GM23338 (cell line): ENCODE measurements at regions not wholly inside any gene's neighbourhood (a gene's known extent, or its start where the extent isn't known, plus 50 kb on each side); places are given as distances from the start of the nearest gene placed in this dataset.

Experiments
- ATAC-seq: fragments of 200-7000 bp; cut with Tn5 transposase; 3 replicates; pipeline ENCODE4 v1.9.1; 2020
- DNase-seq: peaks from one replicate; pipeline ENCODE4 v3.0.0-alpha.2; 2015; ENCODE audit warnings: low spot score
- H2AFZ ChIP-seq: fragments of 200-600 bp; sonication (generic); 2 replicates; pipeline ENCODE4 v1.8.0; 2016; ENCODE audit warnings: antibody characterized with exemption, mild to moderate bottlenecking, moderate library complexity
- H3F3A ChIP-seq: fragments of 200-600 bp; sonication (generic); replicated peaks from 2 replicates; pipeline ENCODE4 v1.8.0; 2017; ENCODE audit warnings: antibody characterized with exemption, mixed run types, low read depth
- H3K27ac ChIP-seq: fragments of 200-600 bp; sonication (generic); 2 replicates; pipeline ENCODE4 v1.6.1; 2016; ENCODE audit warnings: low read depth
- H3K27me3 ChIP-seq: fragments of 200-600 bp; sonication (generic); 2 replicates; pipeline ENCODE4 v1.8.0; 2016; ENCODE audit warnings: mild to moderate bottlenecking, mixed run types, moderate library complexity; ENCODE audit not compliant: insufficient read depth
- H3K36me3 ChIP-seq: fragments of 200-600 bp; sonication (generic); 2 replicates; pipeline ENCODE4 v1.8.0; 2016; ENCODE audit warnings: mild to moderate bottlenecking; ENCODE audit not compliant: insufficient read depth
- H3K4me1 ChIP-seq: fragments of 200-600 bp; sonication (generic); 2 replicates; pipeline ENCODE4 v1.8.0; 2016; ENCODE audit warnings: mild to moderate bottlenecking, moderate library complexity; ENCODE audit not compliant: insufficient read depth
- H3K4me2 ChIP-seq: fragments of 200-600 bp; sonication (generic); 2 replicates; pipeline ENCODE4 v1.7.1; 2017; ENCODE audit warnings: mixed run types
- H3K4me3 ChIP-seq: fragments of 200-600 bp; sonication (generic); 2 replicates; pipeline ENCODE4 v1.6.1; 2016; ENCODE audit warnings: mixed run types
- H3K79me2 ChIP-seq: fragments of 200-600 bp; sonication (generic); replicated peaks from 2 replicates; pipeline ENCODE4 v1.8.0; 2017; ENCODE audit warnings: mild to moderate bottlenecking; ENCODE audit not compliant: insufficient read depth
- H3K9me2 ChIP-seq: fragments of 200-600 bp; sonication (generic); 2 replicates; pipeline ENCODE4 v1.8.0; 2017; ENCODE audit not compliant: insufficient read depth
- H4K20me1 ChIP-seq: fragments of 200-600 bp; sonication (generic); replicated peaks from 2 replicates; pipeline ENCODE4 v1.8.0; 2017; ENCODE audit warnings: mild to moderate bottlenecking; ENCODE audit not compliant: insufficient read depth
- H3K27ac Mint-ChIP-seq: 2 replicates; pipeline ENCODE4 v1.8.0; 2020; ENCODE audit warnings: inconsistent platforms, mild to moderate bottlenecking, moderate library complexity, mixed read lengths
- H3K27me3 Mint-ChIP-seq: 3 replicates; pipeline ENCODE4 v1.8.0; 2022; ENCODE audit warnings: low read depth, mild to moderate bottlenecking, moderate library complexity, mixed read lengths, inconsistent platforms; ENCODE audit not compliant: insufficient read depth, poor library complexity
- H3K36me3 Mint-ChIP-seq: 3 replicates; pipeline ENCODE4 v1.8.0; 2021; ENCODE audit warnings: low read depth, mild to moderate bottlenecking, inconsistent platforms, moderate library complexity, mixed read lengths
- H3K4me1 Mint-ChIP-seq: 3 replicates; pipeline ENCODE4 v1.8.0; 2020; ENCODE audit warnings: mild to moderate bottlenecking, inconsistent platforms, mixed read lengths
- H3K4me3 Mint-ChIP-seq: 3 replicates; pipeline ENCODE4 v1.8.0; 2021; ENCODE audit warnings: moderate library complexity, mild to moderate bottlenecking, inconsistent platforms, mixed read lengths
- H3K9me3 Mint-ChIP-seq: 3 replicates; pipeline ENCODE4 v1.8.0; 2020; ENCODE audit warnings: moderate library complexity, mild to moderate bottlenecking, inconsistent platforms, mixed read lengths
- CTCF ChIP-seq, 2 experiments: fragments of 200-600 bp in 1 of 2; sonication (generic) in 1 of 2; conservative IDR thresholded peaks; 2 replicates each; pipeline versions ENCODE4 v1.5.1 to v1.6.1; 2016 to 2017; ENCODE audit warnings: antibody characterized with exemption in 2 of 2, low read depth in 2 of 2, mild to moderate bottlenecking in 2 of 2, moderate library complexity in 1 of 2
- EZH2 ChIP-seq: fragments of 200-600 bp; sonication (generic); IDR thresholded peaks from one replicate; pipeline ENCODE4 v1.8.0; 2017; ENCODE audit warnings: antibody characterized with exemption, mild to moderate bottlenecking, low read depth; ENCODE audit not compliant: unreplicated experiment
- POLR2AphosphoS5 ChIP-seq: IDR thresholded peaks from 2 replicates; pipeline ENCODE4 v1.6.1; 2016; ENCODE audit warnings: antibody characterized with exemption, low read depth
- ZNF114 ChIP-seq: fragments of 250-450 bp; sonication (Bioruptor Pico); IDR thresholded peaks from 2 replicates; pipeline ENCODE4 v1.5.0; 2020; ENCODE audit warnings: mild to moderate bottlenecking, moderate library complexity
- ZNF331 ChIP-seq: fragments of 250-450 bp; sonication (Bioruptor Pico); IDR thresholded peaks from 2 replicates; pipeline ENCODE4 v1.5.0; 2020; ENCODE audit warnings: low read depth, mild to moderate bottlenecking, moderate library complexity
- ZNF462 ChIP-seq: fragments of 250-450 bp; sonication (Bioruptor Pico); IDR thresholded peaks from 2 replicates; pipeline ENCODE4 v1.5.0; 2020; ENCODE audit warnings: mild to moderate bottlenecking, moderate library complexity

GRCh38 chr7:1357601-1358271, 101.5 kb downstream of the MICALL2 start (continued):
- no peak for TF ChIP-seq ZNF462

GRCh38 chr7:1358376-1359050, 100.8 kb downstream of the MICALL2 start:
- H3K27me3 Mint-ChIP-seq: peaks cover 14% of the 10 kb centered on the region
- ATAC-seq (no peak), DNase-seq (no peak)
- Histone ChIP-seq H3K36me3 (no peaks in the 10 kb centered on the region), H4K20me1 (no peaks in the 10 kb centered on the region), H3F3A (no peaks in the 10 kb centered on the region), H3K4me3 (no peak overlapping the region), H3K27me3 (no peaks in the 10 kb centered on the region), H3K79me2 (no peaks in the 10 kb centered on the region), H3K4me2 (no peak overlapping the region), H2AFZ (no peak overlapping the region), H3K27ac (no peak overlapping the region), H3K4me1 (no peaks in the 10 kb centered on the region), H3K9me2 (no peaks in the 10 kb centered on the region)
- H3K36me3 Mint-ChIP-seq: no peaks in the 10 kb centered on the region
- peaks cover 3% of the 10 kb centered on the region; the same call in 1 of the 3 replicates for H3K4me1 Mint-ChIP-seq
- H3K9me3 Mint-ChIP-seq: no peaks in the 10 kb centered on the region
- H3K4me3 Mint-ChIP-seq: no peak overlapping the region
- no peak for TF ChIP-seq POLR2AphosphoS5
- H3K27ac Mint-ChIP-seq: no peak overlapping the region

GRCh38 chr7:1359051-1359400, 100.2 kb downstream of the MICALL2 start:
- DNase-seq: no peak
- Mint-ChIP-seq H3K9me3 (no peaks in the 10 kb centered on the region), H3K36me3 (no peaks in the 10 kb centered on the region), H3K27me3 (peaks cover 14% of the 10 kb centered on the region), H3K4me3 (no peak overlapping the region), H3K27ac (no peak overlapping the region), H3K4me1 (peaks cover 3% of the 10 kb centered on the region; the same call in 1 of the 3 replicates)
- no peak for ATAC-seq
- no peaks in the 10 kb centered on the region for H3K27me3 ChIP-seq
- H3K4me2 ChIP-seq: no peak overlapping the region
- H4K20me1 ChIP-seq: no peaks in the 10 kb centered on the region
- H3K4me3 ChIP-seq: no peak overlapping the region
- H3K27ac ChIP-seq: no peak overlapping the region
- TF ChIP-seq CTCF (conservative IDR thresholded peaks at IDR 0.05; ENCODE audit: low read depth in 2 of 2): no peak
- no peak for TF ChIP-seq ZNF331
- TF ChIP-seq EZH2: no peak
- no peak for TF ChIP-seq ZNF114 (CRISPR knock-in tag)
- TF ChIP-seq POLR2AphosphoS5: no peak
- H2AFZ ChIP-seq: no peak overlapping the region
- no peaks in the 10 kb centered on the region for H3K36me3 ChIP-seq
- H3F3A ChIP-seq: no peaks in the 10 kb centered on the region
- no peaks in the 10 kb centered on the region for H3K79me2 ChIP-seq
- H3K4me1 ChIP-seq: no peaks in the 10 kb centered on the region
- no peaks in the 10 kb centered on the region for H3K9me2 ChIP-seq
